ENCODE measurements at regions not wholly inside any gene's neighbourhood (a gene's known extent, or its start where the extent isn't known, plus 50 kb on each side); places are given as distances from the start of the nearest gene placed in this dataset.

DNA sequence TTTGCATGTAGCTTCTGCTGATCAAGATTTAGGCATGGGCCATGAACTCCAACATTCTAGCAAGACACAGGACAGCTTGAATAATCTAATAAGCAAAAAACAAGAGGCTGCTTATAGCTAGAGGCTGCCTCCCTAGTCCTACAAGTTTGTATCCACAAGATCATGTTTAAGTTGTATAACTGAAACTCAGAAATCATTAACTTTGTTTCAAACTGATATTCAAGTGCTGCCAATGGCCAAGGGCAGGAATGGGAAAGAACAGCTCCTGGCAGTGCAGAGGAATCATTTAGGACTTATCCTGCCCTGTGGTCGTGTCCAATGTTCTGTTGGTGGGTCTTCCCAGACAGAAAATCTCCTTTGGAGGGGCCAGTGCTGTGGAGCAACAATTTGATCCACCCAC lies 209.6 kb upstream of the DDI1 start:
- Histone ChIP-seq H3K4me1 (ENCODE audit: control insufficient read depth, insufficient read depth, low read length) (no peaks in the 10 kb centered on the region), H3K9me3 (ENCODE audit: control insufficient read depth, insufficient read depth, low read depth, low read length) (0 out of 2 replicates have a peak, but pooled peaks cover 2% of the 10 kb centered on the region), H3K4me3 (ENCODE audit: low read depth in 2 of 2, low read length in 2 of 2) (no peak overlapping the region), H3K27ac (ENCODE audit: low read length) (no peak overlapping the region), H3K36me3 (ENCODE audit: control insufficient read depth, insufficient read depth, low read length) (no peaks in the 10 kb centered on the region), H3K27me3 (ENCODE audit: control insufficient read depth, insufficient read depth, low read length) (no peaks in the 10 kb centered on the region)
- no peak for ATAC-seq
- DNase-seq (ENCODE audit: low read depth, low spot score): no peak
- ChIA-PET POLR2A (no interaction called here), CTCF (no interaction called here)
- in situ Hi-C loops (cut with HindIII; ENCODE audit: low pct_unique_long_range_greater_than_20kb, low sequenced_read_pairs) (no loop called here), intact Hi-C loops (cut with micrococcal nuclease; ENCODE audit: unreplicated experiment) (no loop called here)
- BruUV-seq (replicated peaks): no TSS peak
- TF ChIP-seq TCF7L2 (IDR thresholded peaks at IDR 0.05; ENCODE audit: low read depth, low read length): no peak
- TF ChIP-seq, protein P1, sequence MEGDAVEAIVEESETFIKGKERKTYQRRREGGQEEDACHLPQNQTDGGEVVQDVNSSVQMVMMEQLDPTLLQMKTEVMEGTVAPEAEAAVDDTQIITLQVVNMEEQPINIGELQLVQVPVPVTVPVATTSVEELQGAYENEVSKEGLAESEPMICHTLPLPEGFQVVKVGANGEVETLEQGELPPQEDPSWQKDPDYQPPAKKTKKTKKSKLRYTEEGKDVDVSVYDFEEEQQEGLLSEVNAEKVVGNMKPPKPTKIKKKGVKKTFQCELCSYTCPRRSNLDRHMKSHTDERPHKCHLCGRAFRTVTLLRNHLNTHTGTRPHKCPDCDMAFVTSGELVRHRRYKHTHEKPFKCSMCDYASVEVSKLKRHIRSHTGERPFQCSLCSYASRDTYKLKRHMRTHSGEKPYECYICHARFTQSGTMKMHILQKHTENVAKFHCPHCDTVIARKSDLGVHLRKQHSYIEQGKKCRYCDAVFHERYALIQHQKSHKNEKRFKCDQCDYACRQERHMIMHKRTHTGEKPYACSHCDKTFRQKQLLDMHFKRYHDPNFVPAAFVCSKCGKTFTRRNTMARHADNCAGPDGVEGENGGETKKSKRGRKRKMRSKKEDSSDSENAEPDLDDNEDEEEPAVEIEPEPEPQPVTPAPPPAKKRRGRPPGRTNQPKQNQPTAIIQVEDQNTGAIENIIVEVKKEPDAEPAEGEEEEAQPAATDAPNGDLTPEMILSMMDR (IDR thresholded peaks at IDR 0.05): no peak
- TF ChIP-seq POLR2AphosphoS5 (IDR thresholded peaks at IDR 0.05; ENCODE audit: low read depth, low read length): no peak
- TF ChIP-seq, protein P2, sequence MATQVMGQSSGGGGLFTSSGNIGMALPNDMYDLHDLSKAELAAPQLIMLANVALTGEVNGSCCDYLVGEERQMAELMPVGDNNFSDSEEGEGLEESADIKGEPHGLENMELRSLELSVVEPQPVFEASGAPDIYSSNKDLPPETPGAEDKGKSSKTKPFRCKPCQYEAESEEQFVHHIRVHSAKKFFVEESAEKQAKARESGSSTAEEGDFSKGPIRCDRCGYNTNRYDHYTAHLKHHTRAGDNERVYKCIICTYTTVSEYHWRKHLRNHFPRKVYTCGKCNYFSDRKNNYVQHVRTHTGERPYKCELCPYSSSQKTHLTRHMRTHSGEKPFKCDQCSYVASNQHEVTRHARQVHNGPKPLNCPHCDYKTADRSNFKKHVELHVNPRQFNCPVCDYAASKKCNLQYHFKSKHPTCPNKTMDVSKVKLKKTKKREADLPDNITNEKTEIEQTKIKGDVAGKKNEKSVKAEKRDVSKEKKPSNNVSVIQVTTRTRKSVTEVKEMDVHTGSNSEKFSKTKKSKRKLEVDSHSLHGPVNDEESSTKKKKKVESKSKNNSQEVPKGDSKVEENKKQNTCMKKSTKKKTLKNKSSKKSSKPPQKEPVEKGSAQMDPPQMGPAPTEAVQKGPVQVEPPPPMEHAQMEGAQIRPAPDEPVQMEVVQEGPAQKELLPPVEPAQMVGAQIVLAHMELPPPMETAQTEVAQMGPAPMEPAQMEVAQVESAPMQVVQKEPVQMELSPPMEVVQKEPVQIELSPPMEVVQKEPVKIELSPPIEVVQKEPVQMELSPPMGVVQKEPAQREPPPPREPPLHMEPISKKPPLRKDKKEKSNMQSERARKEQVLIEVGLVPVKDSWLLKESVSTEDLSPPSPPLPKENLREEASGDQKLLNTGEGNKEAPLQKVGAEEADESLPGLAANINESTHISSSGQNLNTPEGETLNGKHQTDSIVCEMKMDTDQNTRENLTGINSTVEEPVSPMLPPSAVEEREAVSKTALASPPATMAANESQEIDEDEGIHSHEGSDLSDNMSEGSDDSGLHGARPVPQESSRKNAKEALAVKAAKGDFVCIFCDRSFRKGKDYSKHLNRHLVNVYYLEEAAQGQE (IDR thresholded peaks at IDR 0.05; ENCODE audit: insufficient read depth in 1 of 2, low read depth in 2 of 2, low read length in 1 of 2): no peak

DNA sequence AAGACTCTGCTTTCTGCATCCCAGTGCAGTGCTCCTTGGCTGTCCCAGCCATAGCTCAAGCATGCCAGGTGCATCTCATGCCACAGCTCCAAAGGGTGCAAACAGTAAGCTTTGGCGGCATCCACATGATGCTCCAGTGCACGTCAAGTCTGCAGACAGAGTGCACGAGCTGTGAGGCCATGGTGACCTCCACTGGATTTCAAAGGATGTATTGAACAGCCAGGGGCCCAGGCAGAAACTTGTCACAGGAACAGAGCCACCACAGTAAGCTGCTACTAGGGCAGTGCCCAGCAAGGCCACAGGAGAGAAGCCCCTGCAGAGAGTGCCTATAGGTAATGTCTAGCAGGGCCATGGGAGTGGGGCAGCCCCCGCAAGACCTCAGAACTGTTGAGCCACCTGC lies 206.8 kb upstream of the DDI1 start:
- ChIA-PET CTCF (no interaction called here), POLR2A (no interaction called here)
- DNase-seq (ENCODE audit: low read depth, low spot score): no peak
- Histone ChIP-seq H3K9me3 (ENCODE audit: control insufficient read depth, insufficient read depth, low read depth, low read length) (0 out of 2 replicates have a peak, but pooled peaks cover 2% of the 10 kb centered on the region), H3K4me3 (ENCODE audit: low read depth in 2 of 2, low read length in 2 of 2) (no peak overlapping the region), H3K4me1 (ENCODE audit: control insufficient read depth, insufficient read depth, low read length) (no peaks in the 10 kb centered on the region), H3K27ac (ENCODE audit: low read length) (no peak overlapping the region), H3K36me3 (ENCODE audit: control insufficient read depth, insufficient read depth, low read length) (no peaks in the 10 kb centered on the region), H3K27me3 (ENCODE audit: control insufficient read depth, insufficient read depth, low read length) (no peaks in the 10 kb centered on the region)
- no peak for TF ChIP-seq TCF7L2 (IDR thresholded peaks at IDR 0.05; ENCODE audit: low read depth, low read length)
- intact Hi-C loops (cut with micrococcal nuclease; ENCODE audit: unreplicated experiment) (no loop called here), in situ Hi-C loops (cut with HindIII; ENCODE audit: low pct_unique_long_range_greater_than_20kb, low sequenced_read_pairs) (no loop called here)
- ATAC-seq: no peak
- no TSS peak for BruUV-seq (replicated peaks)

DNA sequence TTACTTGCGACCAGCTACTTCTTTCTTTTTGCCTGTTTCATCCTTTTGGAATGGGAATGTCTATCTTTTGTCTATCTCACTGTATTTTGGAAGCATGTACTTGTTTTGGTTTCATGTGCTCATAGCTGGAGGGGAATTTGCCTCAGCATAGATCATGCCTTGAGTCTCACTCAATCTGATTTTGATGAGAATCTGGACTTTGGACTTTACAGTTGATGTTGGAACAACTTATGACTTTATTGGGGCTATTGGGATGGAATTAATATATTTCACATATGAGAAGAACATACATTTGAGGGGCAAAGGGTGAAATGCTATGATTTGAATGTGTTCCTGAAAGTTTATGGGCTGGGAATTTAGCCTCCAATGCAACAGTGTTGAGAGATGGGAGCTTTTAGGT lies 206.2 kb upstream of the DDI1 start:
- DNase-seq (ENCODE audit: low read depth, low spot score): no peak
- H3K27me3 ChIP-seq (ENCODE audit: control insufficient read depth, insufficient read depth, low read length): no peaks in the 10 kb centered on the region
- ChIA-PET CTCF (no interaction called here), POLR2A (no interaction called here)
- intact Hi-C loops (cut with micrococcal nuclease; ENCODE audit: unreplicated experiment): no loop called here
- no peak overlapping the region for H3K4me3 ChIP-seq (ENCODE audit: low read depth in 2 of 2, low read length in 2 of 2)
- TF ChIP-seq, protein P1 (IDR thresholded peaks at IDR 0.05): no peak
- TF ChIP-seq TCF7L2 (IDR thresholded peaks at IDR 0.05; ENCODE audit: low read depth, low read length): no peak
- TF ChIP-seq, protein P2 (IDR thresholded peaks at IDR 0.05; ENCODE audit: insufficient read depth in 1 of 2, low read depth in 2 of 2, low read length in 1 of 2): no peak
- no peak for TF ChIP-seq POLR2AphosphoS5 (IDR thresholded peaks at IDR 0.05; ENCODE audit: low read depth, low read length)
- no peak for TF ChIP-seq SIN3A (IDR thresholded peaks at IDR 0.05; ENCODE audit: borderline replicate concordance, insufficient read depth, low read depth, low read length)
- H3K36me3 ChIP-seq (ENCODE audit: control insufficient read depth, insufficient read depth, low read length): no peaks in the 10 kb centered on the region
- BruUV-seq (replicated peaks): no TSS peak
- in situ Hi-C loops (cut with HindIII; ENCODE audit: low pct_unique_long_range_greater_than_20kb, low sequenced_read_pairs): no loop called here
- H3K27ac ChIP-seq (ENCODE audit: low read length): no peak overlapping the region
- 0 out of 2 replicates have a peak, but pooled peaks cover under 1% of the 10 kb centered on the region for H3K9me3 ChIP-seq (ENCODE audit: control insufficient read depth, insufficient read depth, low read depth, low read length)
- no peak for ATAC-seq
- H3K4me1 ChIP-seq (ENCODE audit: control insufficient read depth, insufficient read depth, low read length): no peaks in the 10 kb centered on the region
